Vagina (tissue), 2 donors: ENCODE measurements at regions not wholly inside any gene's neighbourhood (a gene's known extent, or its start where the extent isn't known, plus 50 kb on each side); places are given as distances from the start of the nearest gene placed in this dataset.
"Not testable (repeated sequence)": the region's sequence is repeated elsewhere in the genome, so short reads cannot be mapped to it uniquely, and the experiment has no call there.

Source experiments
- POLR2A ChIP-seq, 2 donors: fragments of 450-650 bp; IDR thresholded peaks; one replicate each; pipeline ENCODE4 v1.6.1; 2017; ENCODE audit warnings: antibody characterized with exemption in 2 of 2, mild to moderate bottlenecking in 2 of 2, moderate library complexity in 2 of 2
- TF ChIP-seq, protein P1 (sequence below), 3 experiments: fragments of 450-650 bp in 2 of 3; fragments of 200-600 bp in 1 of 3; sonication (generic) in 1 of 3; IDR thresholded peaks; one replicate each; pipeline ENCODE4 v1.5.1; 2017 to 2019; ENCODE audit warnings: antibody characterized with exemption in 3 of 3, mild to moderate bottlenecking in 2 of 3, moderate library complexity in 2 of 3

DNA sequence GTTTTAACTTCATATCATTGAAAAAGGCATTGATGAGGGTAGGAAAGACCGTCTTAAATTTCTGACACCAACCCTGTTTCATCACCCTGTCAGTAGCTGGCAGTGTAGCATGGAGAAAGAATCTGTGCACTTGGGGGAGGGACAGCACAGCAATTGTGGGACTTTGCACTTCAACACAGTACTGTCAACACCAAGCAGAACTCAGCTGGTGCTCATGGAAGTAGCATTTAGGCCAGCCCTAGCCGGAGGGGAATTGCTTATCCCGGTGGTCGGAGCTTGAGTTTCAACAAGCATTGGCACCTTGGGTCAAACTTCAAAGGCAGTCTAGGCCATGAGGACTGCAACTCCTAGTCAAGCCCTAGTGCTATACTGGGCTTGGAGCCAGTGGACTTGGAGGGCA, 285.8 kb upstream of the TGIF2LX start:
- TF ChIP-seq, protein P1, sequence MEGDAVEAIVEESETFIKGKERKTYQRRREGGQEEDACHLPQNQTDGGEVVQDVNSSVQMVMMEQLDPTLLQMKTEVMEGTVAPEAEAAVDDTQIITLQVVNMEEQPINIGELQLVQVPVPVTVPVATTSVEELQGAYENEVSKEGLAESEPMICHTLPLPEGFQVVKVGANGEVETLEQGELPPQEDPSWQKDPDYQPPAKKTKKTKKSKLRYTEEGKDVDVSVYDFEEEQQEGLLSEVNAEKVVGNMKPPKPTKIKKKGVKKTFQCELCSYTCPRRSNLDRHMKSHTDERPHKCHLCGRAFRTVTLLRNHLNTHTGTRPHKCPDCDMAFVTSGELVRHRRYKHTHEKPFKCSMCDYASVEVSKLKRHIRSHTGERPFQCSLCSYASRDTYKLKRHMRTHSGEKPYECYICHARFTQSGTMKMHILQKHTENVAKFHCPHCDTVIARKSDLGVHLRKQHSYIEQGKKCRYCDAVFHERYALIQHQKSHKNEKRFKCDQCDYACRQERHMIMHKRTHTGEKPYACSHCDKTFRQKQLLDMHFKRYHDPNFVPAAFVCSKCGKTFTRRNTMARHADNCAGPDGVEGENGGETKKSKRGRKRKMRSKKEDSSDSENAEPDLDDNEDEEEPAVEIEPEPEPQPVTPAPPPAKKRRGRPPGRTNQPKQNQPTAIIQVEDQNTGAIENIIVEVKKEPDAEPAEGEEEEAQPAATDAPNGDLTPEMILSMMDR (IDR thresholded peaks at IDR 0.05) = not testable (repeated sequence)
- not testable (repeated sequence) for TF ChIP-seq POLR2A (IDR thresholded peaks at IDR 0.05)
